ENCODE measurements at regions not wholly inside any gene's neighbourhood (a gene's known extent, or its start where the extent isn't known, plus 50 kb on each side); places are given as distances from the start of the nearest gene placed in this dataset.

DNA sequence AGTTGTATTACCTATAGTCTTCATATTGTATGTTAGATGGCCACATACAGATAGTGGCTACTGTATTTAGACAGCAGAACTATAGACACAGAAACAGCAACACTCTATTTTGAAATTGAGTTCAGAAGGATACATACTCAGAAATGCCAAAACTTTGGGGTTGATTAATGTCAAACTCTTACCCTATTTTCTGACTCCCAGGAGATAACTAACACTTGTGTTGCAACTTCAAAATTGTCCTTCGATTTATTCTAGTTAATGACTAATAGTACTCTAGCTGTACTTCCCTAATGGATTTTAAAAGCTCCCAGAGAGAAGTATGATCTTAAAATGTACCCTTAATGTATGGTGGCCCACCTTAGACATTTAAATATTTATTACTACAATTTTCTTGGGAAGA lies 229.9 kb upstream of the UGT8 start:
- peaks cover 0 to 20% (median 17%) of the 10 kb centered on the region in 4 donors for H3K4me1 ChIP-seq
- no peaks in the 10 kb centered on the region for H3K36me3 ChIP-seq
- no peak overlapping the region for H3K4me3 ChIP-seq
- H3K27ac ChIP-seq: no peak overlapping the region
- H3K27me3 ChIP-seq: no peaks in the 10 kb centered on the region
- whole genome bisulfite sequencing, 2 donors: 69 to 78% methylated on average over 1 of the region's 1 CpG
- no peaks in the 10 kb centered on the region for H3K9me3 ChIP-seq
- TF ChIP-seq POLR2AphosphoS5 (IDR thresholded peaks at IDR 0.05) (no peak), POLR2A (IDR thresholded peaks at IDR 0.05) (no peak), EP300 (IDR thresholded peaks at IDR 0.05) (no peak)
- TF ChIP-seq, protein P1, sequence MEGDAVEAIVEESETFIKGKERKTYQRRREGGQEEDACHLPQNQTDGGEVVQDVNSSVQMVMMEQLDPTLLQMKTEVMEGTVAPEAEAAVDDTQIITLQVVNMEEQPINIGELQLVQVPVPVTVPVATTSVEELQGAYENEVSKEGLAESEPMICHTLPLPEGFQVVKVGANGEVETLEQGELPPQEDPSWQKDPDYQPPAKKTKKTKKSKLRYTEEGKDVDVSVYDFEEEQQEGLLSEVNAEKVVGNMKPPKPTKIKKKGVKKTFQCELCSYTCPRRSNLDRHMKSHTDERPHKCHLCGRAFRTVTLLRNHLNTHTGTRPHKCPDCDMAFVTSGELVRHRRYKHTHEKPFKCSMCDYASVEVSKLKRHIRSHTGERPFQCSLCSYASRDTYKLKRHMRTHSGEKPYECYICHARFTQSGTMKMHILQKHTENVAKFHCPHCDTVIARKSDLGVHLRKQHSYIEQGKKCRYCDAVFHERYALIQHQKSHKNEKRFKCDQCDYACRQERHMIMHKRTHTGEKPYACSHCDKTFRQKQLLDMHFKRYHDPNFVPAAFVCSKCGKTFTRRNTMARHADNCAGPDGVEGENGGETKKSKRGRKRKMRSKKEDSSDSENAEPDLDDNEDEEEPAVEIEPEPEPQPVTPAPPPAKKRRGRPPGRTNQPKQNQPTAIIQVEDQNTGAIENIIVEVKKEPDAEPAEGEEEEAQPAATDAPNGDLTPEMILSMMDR (IDR thresholded peaks at IDR 0.05): no peak
- no peak for DNase-seq
- intact Hi-C loops (cut with DNase I): no loop called here

DNA sequence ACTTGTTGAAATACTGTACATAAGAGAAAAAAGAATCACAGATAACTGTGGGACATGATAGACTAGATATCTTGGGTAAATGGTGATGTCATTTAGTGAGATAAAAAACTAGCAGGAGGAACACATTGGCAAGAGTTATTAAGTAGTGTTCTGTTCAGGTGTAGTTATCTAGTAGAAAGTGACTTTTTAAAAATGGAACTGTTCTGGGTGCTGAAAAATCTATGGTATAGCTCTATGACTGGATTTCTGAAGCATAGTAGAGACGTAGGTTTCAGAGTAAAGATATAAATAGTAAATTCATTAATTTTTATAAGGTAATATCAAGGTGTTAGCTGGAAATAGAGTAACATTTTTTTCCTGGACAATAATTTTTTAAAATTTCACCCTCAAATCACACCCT lies 225.1 kb upstream of the UGT8 start:
- TF ChIP-seq EP300 (IDR thresholded peaks at IDR 0.05) (no peak), POLR2AphosphoS5 (IDR thresholded peaks at IDR 0.05) (no peak), POLR2A (IDR thresholded peaks at IDR 0.05) (no peak)
- TF ChIP-seq, protein P1 (IDR thresholded peaks at IDR 0.05): no peak
- intact Hi-C loops (cut with DNase I): loop anchor here (10.0 kb wide), 1 partner anchor 829 kb away; no protein-coding TSS in a partner anchor
- Histone ChIP-seq H3K36me3 (no peaks in the 10 kb centered on the region), H3K4me1 (peaks cover 0 to 7% (median 2%) of the 10 kb centered on the region in 4 donors), H3K27me3 (no peaks in the 10 kb centered on the region), H3K9me3 (no peaks in the 10 kb centered on the region), H3K27ac (no peak overlapping the region), H3K4me3 (no peak overlapping the region)
- DNase-seq: no peak
- WGBS, 2 donors: 83 to 88% methylated on average over 1 of the region's 1 CpG

DNA sequence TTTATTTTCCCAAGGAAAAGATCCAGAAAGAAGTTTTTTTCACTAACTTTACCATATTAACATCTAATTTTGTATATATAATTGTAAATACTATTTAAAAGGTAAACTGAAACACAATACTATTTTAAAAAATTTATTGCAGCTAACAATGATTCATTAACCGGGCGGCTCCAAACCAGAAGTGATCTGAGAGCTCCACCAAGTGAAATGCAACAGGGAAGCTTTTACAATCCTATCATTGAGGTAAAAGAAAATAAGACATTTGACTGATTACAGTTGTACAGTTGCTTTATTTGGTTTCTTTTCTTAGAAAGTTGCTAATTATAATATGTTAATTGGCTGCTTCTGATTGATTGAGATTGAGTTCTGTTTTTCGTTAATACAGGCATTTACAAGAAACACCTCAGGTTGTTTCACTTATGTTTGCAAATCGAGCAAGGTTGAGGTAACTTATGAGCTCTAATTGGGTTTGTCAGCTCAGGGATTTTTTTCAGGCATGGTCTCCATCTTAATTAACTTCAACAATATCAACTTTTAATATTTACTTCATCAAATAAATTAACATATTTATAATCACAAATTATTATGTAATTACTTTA lies 220.2 kb upstream of the UGT8 start:
- TF ChIP-seq, protein P1 (IDR thresholded peaks at IDR 0.05): peak in 1 of 4 experiments; percentile 41
- TF ChIP-seq EP300 (IDR thresholded peaks at IDR 0.05): no peak
- TF ChIP-seq POLR2AphosphoS5 (IDR thresholded peaks at IDR 0.05): no peak
- Histone ChIP-seq H3K27ac (no peak overlapping the region), H3K4me3 (no peak overlapping the region), H3K36me3 (no peaks in the 10 kb centered on the region), H3K27me3 (no peaks in the 10 kb centered on the region), H3K4me1 (peaks cover 0 to 7% (median 3%) of the 10 kb centered on the region in 4 donors), H3K9me3 (no peaks in the 10 kb centered on the region)
- DNase-seq: no peak
- WGBS, 2 donors: 52 to 65% methylated on average over 4 of the region's 4 CpGs
- intact Hi-C loops (cut with DNase I): loop anchor here (2.0 to 10.0 kb wide), 2 partner anchors 834 to 984 kb away; no protein-coding TSS in a partner anchor

DNA sequence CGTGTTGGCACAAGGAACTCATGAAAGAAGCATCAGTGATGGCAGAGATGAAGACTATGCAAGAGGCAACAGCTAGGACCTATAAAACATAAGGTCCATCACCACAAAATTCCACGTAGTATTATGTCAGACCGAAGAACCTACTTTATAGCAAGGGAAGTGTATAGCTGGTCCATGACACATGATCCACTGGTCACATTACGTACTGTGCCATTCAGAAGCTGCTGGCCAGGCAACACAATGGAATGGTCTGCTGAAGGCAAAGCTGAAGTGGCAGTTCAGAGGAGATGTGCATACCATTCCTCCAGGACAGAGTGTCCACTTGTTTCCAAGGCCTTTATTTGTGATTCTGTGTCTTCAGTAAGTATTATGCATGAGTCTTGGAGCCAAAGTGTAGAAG lies 215.5 kb upstream of the UGT8 start:
- H3K9me3 ChIP-seq: no peaks in the 10 kb centered on the region
- no peak for DNase-seq
- TF ChIP-seq EP300 (IDR thresholded peaks at IDR 0.05) (no peak), POLR2AphosphoS5 (IDR thresholded peaks at IDR 0.05) (no peak), POLR2A (IDR thresholded peaks at IDR 0.05) (no peak)
- TF ChIP-seq, protein P1 (IDR thresholded peaks at IDR 0.05): no peak

More for the DNA sequence above, 215.5 kb upstream of the UGT8 start:
- Histone ChIP-seq H3K27me3 (no peaks in the 10 kb centered on the region), H3K4me3 (no peak overlapping the region), H3K36me3 (no peaks in the 10 kb centered on the region), H3K4me1 (peaks cover 0 to 9% (median under 1%) of the 10 kb centered on the region in 4 donors), H3K27ac (no peak overlapping the region)
- WGBS, 2 donors: 85 to 90% methylated on average over 4 of the region's 4 CpGs
- intact Hi-C loops (cut with DNase I): loop anchor here (10.0 kb wide), 3 partner anchors 312 to 598 kb away; no protein-coding TSS in a partner anchor

All from sigmoid colon (tissue), 6 donors.